ENCODE measurements at regions not wholly inside any gene's neighbourhood (a gene's known extent, or its start where the extent isn't known, plus 50 kb on each side); places are given as distances from the start of the nearest gene placed in this dataset.

DNA sequence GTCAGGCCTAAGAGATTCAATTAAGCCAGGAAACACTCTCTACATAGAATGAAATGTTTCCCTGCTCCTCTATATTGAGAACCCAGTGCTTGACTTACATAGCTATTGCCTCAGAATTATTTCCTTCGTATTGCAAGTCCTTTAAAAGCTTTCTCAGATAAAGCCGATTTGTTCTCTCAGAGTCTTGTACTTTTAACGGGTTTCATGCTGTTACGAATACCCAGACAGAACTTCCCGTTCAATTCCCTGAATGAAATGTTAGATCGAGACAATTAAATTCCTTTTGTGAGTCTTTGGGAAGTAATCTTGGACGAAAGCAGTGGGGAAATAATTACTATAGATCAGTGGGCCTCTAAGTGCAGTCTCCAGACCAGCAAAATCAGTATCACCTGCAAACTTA is 102.8 kb upstream of the CHL1 start:
- ChIA-PET POLR2A (no interaction called here), CTCF (no interaction called here)
- DNase-seq (ENCODE audit: extremely low spot score) = no peak
- TF ChIP-seq TARDBP (IDR thresholded peaks at IDR 0.05) (no peak), FOXK2 (IDR thresholded peaks at IDR 0.05) (no peak), FOXA1 (IDR thresholded peaks at IDR 0.05) (no peak), FOXM1 (IDR thresholded peaks at IDR 0.05; ENCODE audit: borderline replicate concordance) (no peak), HDGF (IDR thresholded peaks at IDR 0.05; ENCODE audit: borderline replicate concordance) (no peak), ELF4 (IDR thresholded peaks at IDR 0.05) (no peak), BHLHE40 (IDR thresholded peaks at IDR 0.05; ENCODE audit: borderline replicate concordance) (no peak), ZNF384 (IDR thresholded peaks at IDR 0.05) (no peak), LEF1 (IDR thresholded peaks at IDR 0.05; ENCODE audit: borderline replicate concordance) (no peak), L3MBTL2 (conservative IDR thresholded peaks at IDR 0.05) (no peak), CTBP1 (IDR thresholded peaks at IDR 0.05; ENCODE audit: borderline replicate concordance) (no peak), SP1 (IDR thresholded peaks at IDR 0.05) (no peak), NFRKB (IDR thresholded peaks at IDR 0.05) (no peak), ARNT (IDR thresholded peaks at IDR 0.05) (no peak)
- TF ChIP-seq, protein P1, sequence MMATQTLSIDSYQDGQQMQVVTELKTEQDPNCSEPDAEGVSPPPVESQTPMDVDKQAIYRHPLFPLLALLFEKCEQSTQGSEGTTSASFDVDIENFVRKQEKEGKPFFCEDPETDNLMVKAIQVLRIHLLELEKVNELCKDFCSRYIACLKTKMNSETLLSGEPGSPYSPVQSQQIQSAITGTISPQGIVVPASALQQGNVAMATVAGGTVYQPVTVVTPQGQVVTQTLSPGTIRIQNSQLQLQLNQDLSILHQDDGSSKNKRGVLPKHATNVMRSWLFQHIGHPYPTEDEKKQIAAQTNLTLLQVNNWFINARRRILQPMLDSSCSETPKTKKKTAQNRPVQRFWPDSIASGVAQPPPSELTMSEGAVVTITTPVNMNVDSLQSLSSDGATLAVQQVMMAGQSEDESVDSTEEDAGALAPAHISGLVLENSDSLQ (IDR thresholded peaks at IDR 0.05) = no peak

DNA sequence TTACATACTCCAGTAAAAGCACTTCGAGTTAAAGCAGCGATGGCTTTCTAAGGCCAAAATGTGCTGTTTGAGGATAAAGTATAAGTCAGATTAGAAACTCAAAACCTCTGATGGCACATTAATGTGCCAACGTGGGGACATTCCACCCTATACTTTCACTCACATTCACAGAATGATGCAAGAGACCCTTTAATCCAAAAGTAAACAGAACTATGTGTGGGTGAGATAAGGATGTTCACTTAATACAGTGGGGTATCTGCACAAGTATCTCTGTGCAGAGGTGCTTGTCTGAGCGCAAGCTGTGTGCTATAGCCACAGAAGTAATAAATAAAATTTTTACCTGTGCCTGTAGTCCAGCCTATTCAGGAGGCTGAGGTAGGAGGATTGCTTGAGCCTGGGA is 100.3 kb upstream of the CHL1 start:
- ChIA-PET POLR2A (no interaction called here), CTCF (no interaction called here)
- TF ChIP-seq FOXA1 (IDR thresholded peaks at IDR 0.05) = no peak
- DNase-seq (ENCODE audit: extremely low spot score) = no peak

DNA sequence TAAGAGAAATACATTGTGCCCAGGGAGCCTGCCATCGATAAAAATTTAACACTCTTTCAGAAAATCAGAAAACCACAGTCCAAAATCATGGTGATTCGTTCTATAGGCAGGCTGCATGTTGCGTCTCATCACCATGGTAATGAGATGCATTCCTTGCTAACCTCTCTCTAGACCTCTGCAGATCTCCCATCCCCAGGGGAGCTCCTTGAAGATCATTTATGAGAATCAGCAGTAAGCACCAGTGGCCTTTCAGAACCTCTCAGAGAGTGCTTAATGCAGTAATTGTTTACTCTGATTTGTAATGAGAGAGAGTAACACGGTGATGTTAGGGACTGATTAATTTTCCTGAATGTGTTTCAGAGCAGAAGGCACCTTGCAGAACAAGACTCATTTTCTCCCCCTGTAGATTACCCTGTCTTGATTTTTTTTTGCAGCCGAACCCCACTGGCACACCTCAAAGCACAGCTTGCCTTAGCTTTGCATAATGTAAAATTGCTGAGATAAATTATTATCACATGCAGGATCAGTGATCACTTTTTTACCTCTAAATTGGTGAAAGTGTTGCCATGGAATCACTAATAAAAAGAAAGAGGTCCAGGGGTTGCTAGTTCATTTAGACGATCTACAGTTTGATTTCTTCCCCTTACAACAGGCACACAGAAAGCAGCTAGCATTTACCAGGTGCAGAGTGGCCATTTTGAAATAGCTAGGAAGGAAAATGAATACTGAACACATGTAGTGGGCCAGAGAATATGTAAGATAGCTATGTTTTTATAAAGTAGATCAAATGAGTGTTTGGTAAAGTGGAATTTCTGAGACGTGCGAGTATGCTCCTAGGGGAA is 98.9 kb upstream of the CHL1 start:
- DNase-seq (ENCODE audit: extremely low spot score) = no peak
- ChIA-PET POLR2A (no interaction called here), CTCF (no interaction called here)
- no peak for TF ChIP-seq FOXK2 (IDR thresholded peaks at IDR 0.05)
- TF ChIP-seq LEF1 (IDR thresholded peaks at IDR 0.05; ENCODE audit: borderline replicate concordance) = no peak
- no peak for TF ChIP-seq SUZ12 (IDR thresholded peaks at IDR 0.05)

DNA sequence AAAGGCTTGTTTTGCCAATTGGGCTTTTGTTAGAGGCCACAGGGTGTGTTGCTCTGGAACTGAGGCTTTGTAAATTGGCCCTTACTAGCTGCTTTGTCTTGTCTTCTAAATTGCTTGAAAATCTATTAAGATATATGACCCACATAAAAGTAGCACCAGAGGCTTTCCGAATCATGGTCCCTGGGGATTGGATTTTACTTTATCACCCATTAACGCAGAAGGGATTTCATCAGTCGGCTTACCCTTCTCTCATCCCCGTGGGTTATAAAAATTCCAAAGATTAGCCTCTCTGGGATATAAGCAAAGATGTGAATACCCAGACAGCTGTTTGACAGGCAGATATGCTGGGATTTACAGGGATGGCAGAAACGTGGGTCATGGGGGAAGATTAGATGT is 98.3 kb upstream of the CHL1 start:
- CTCF ChIA-PET = no interaction called here
- TF ChIP-seq FOXA1 (IDR thresholded peaks at IDR 0.05) (no peak), L3MBTL2 (conservative IDR thresholded peaks at IDR 0.05) (no peak), SUZ12 (IDR thresholded peaks at IDR 0.05) (no peak)
- no peak for DNase-seq (ENCODE audit: extremely low spot score)
- POLR2A ChIA-PET = no interaction called here

DNA sequence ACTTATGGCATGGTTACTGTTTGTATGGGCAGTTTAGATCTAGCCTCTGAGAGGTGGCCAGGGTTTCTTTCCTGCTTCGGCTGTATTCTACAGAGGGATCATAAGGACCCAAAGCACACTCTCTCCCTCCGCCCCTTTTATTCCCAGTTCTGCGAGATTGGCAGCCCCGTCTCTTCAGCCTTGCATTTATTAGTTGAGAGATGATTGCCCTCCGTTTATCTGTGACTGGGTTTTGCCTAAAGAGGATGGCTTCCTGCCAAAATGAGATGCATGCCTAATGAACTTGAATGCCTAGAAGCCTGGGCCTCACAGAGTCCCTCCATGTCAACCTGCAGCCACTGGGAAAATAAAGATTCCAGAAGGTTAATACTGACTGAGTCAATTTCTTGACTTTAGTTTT is 97.1 kb upstream of the CHL1 start:
- ChIA-PET POLR2A (no interaction called here), CTCF (no interaction called here)
- TF ChIP-seq, protein P1 (IDR thresholded peaks at IDR 0.05) = no peak
- no peak for TF ChIP-seq CTBP1 (IDR thresholded peaks at IDR 0.05; ENCODE audit: borderline replicate concordance)
- TF ChIP-seq ZNF384 (IDR thresholded peaks at IDR 0.05) = no peak
- TF ChIP-seq ARNT (IDR thresholded peaks at IDR 0.05) = no peak
- TF ChIP-seq SUZ12 (IDR thresholded peaks at IDR 0.05) = no peak
- no peak for TF ChIP-seq TARDBP (IDR thresholded peaks at IDR 0.05)
- TF ChIP-seq HDGF (IDR thresholded peaks at IDR 0.05; ENCODE audit: borderline replicate concordance) = no peak
- TF ChIP-seq BHLHE40 (IDR thresholded peaks at IDR 0.05; ENCODE audit: borderline replicate concordance) = no peak
- no peak for TF ChIP-seq NFRKB (IDR thresholded peaks at IDR 0.05)
- no peak for TF ChIP-seq FOXM1 (IDR thresholded peaks at IDR 0.05; ENCODE audit: borderline replicate concordance)
- DNase-seq (ENCODE audit: extremely low spot score) = no peak

DNA sequence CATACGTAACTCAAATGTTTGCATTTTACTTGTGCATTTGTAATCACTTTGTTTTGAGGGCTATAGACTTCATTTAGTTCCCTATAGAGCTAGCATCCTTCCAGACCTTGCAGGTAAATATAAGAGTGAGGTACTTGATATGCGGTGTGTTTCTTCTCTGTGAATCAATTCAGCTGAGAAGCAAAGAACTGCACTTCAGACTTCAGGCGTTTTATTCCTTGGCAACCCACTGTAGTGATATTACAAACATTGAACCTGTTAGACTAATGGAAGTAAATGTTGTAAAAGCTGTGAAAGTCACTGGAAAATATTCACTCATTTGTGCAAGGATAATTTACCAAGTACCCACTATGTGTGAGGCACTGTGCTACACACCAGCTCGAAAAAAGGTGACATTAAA is 94.1 kb upstream of the CHL1 start:
- no peak for DNase-seq (ENCODE audit: extremely low spot score)
- POLR2A ChIA-PET = no interaction called here
- CTCF ChIA-PET = no interaction called here
- TF ChIP-seq LEF1 (IDR thresholded peaks at IDR 0.05; ENCODE audit: borderline replicate concordance) (no peak), ELF4 (IDR thresholded peaks at IDR 0.05) (no peak), FOXA1 (IDR thresholded peaks at IDR 0.05) (no peak), CTBP1 (IDR thresholded peaks at IDR 0.05; ENCODE audit: borderline replicate concordance) (no peak), L3MBTL2 (conservative IDR thresholded peaks at IDR 0.05) (no peak), SUZ12 (IDR thresholded peaks at IDR 0.05) (no peak)

DNA sequence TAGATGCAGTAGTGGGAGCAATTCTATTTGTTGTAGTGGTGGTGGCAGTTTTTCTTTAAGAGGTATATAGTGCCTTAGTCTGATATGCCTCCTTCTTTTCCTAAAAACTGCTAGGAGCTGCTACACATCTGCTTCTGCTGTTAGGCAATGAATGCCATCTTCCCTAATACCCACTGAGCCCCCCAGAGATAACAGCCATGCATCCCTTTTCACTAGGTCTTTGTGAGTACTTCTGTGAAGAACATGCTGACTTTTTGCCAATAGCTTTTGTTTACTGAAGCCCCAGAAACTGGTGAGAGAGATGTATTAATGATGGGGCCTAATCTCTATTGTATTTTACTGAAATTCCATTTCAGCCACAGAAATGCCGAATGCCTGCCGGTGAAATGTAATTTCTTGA is 92.6 kb upstream of the CHL1 start:
- CTCF ChIA-PET = no interaction called here
- DNase-seq (ENCODE audit: extremely low spot score) = no peak
- POLR2A ChIA-PET = no interaction called here
- TF ChIP-seq TARDBP (IDR thresholded peaks at IDR 0.05) (no peak), NFRKB (IDR thresholded peaks at IDR 0.05) (no peak), ARNT (IDR thresholded peaks at IDR 0.05) (no peak), FOXM1 (IDR thresholded peaks at IDR 0.05; ENCODE audit: borderline replicate concordance) (no peak), BHLHE40 (IDR thresholded peaks at IDR 0.05; ENCODE audit: borderline replicate concordance) (no peak), SP1 (IDR thresholded peaks at IDR 0.05) (no peak), L3MBTL2 (conservative IDR thresholded peaks at IDR 0.05) (no peak), HDGF (IDR thresholded peaks at IDR 0.05; ENCODE audit: borderline replicate concordance) (no peak), LEF1 (IDR thresholded peaks at IDR 0.05; ENCODE audit: borderline replicate concordance) (no peak), CTBP1 (IDR thresholded peaks at IDR 0.05; ENCODE audit: borderline replicate concordance) (no peak), ZNF384 (IDR thresholded peaks at IDR 0.05) (no peak), FOXA1 (IDR thresholded peaks at IDR 0.05) (no peak), ELF4 (IDR thresholded peaks at IDR 0.05) (no peak), FOXK2 (IDR thresholded peaks at IDR 0.05) (no peak), SUZ12 (IDR thresholded peaks at IDR 0.05) (no peak)
- TF ChIP-seq, protein P1 (IDR thresholded peaks at IDR 0.05) = no peak

All from HEK293T (cell line).